Parathyroid adenoma (tissue), 2 donors: ENCODE measurements at regions not wholly inside any gene's neighbourhood (a gene's known extent, or its start where the extent isn't known, plus 50 kb on each side); places are given as distances from the start of the nearest gene placed in this dataset.

Source experiments
- H2AFZ ChIP-seq: fragments of 300-600 bp; sonication (generic); one replicate; pipeline ENCODE4 v1.7.0; 2017; ENCODE audit warnings: antibody characterized with exemption, mild to moderate bottlenecking
- H3K27ac ChIP-seq: fragments of 300-600 bp; sonication (generic); one replicate; pipeline ENCODE4 v1.7.0; 2017
- H3K27me3 ChIP-seq: fragments of 300-600 bp; sonication (generic); one replicate; pipeline ENCODE4 v1.7.0; 2017; ENCODE audit warnings: low read length; ENCODE audit not compliant: control insufficient read depth, insufficient read depth
- H3K36me3 ChIP-seq: fragments of 300-600 bp; sonication (generic); one replicate; pipeline ENCODE4 v1.7.0; 2017; ENCODE audit warnings: low read length; ENCODE audit not compliant: control insufficient read depth, insufficient read depth
- H3K4me1 ChIP-seq: fragments of 300-600 bp; sonication (generic); one replicate; pipeline ENCODE4 v1.7.0; 2017; ENCODE audit warnings: control low read depth
- H3K4me2 ChIP-seq: fragments of 300-600 bp; sonication (generic); one replicate; pipeline ENCODE4 v1.7.0; 2017; ENCODE audit warnings: low read length
- H3K4me3 ChIP-seq: fragments of 300-600 bp; sonication (generic); one replicate; pipeline ENCODE4 v1.7.0; 2017; ENCODE audit warnings: low read depth, low read length
- H3K79me2 ChIP-seq: fragments of 300-600 bp; sonication (generic); one replicate; pipeline ENCODE4 v1.7.0; 2017; ENCODE audit warnings: control low read depth
- H3K9ac ChIP-seq: fragments of 300-600 bp; sonication (generic); one replicate; pipeline ENCODE4 v1.7.0; 2017; ENCODE audit warnings: mild to moderate bottlenecking
- H3K9me3 ChIP-seq: fragments of 300-600 bp; sonication (generic); one replicate; pipeline ENCODE4 v1.7.0; 2017; ENCODE audit warnings: low read length; ENCODE audit not compliant: control insufficient read depth
- CTCF ChIP-seq: fragments of 300-600 bp; sonication (generic); IDR thresholded peaks from one replicate; pipeline ENCODE4 v1.7.0; 2017; ENCODE audit warnings: antibody characterized with exemption, mild to moderate bottlenecking
- donor health status: primary hyperparathyroidism.

GRCh38 chr10:64103750-64104470, 582.7 kb downstream of the REEP3 start:
- Histone ChIP-seq H3K79me2 (no peaks in the 10 kb centered on the region), H3K27ac (no peak overlapping the region), H2AFZ (no peak overlapping the region), H3K9ac (no peak overlapping the region), H3K4me2 (no peak overlapping the region), H3K4me1 (no peaks in the 10 kb centered on the region), H3K9me3 (no peaks in the 10 kb centered on the region), H3K36me3 (no peaks in the 10 kb centered on the region), H3K4me3 (no peak overlapping the region), H3K27me3 (no peaks in the 10 kb centered on the region)
- no peak for TF ChIP-seq CTCF

- no peaks in the 10 kb centered on the region for H3K4me1 ChIP-seq
- H3K27me3 ChIP-seq = no peaks in the 10 kb centered on the region
- H3K36me3 ChIP-seq = no peaks in the 10 kb centered on the region
- no peaks in the 10 kb centered on the region for H3K79me2 ChIP-seq
- H3K4me2 ChIP-seq = no peak overlapping the region
- no peak overlapping the region for H3K27ac ChIP-seq
- no peak overlapping the region for H2AFZ ChIP-seq
- TF ChIP-seq CTCF = no peak
- no peaks in the 10 kb centered on the region for H3K9me3 ChIP-seq
- no peak overlapping the region for H3K4me3 ChIP-seq
- no peak overlapping the region for H3K9ac ChIP-seq
These were observed 588.8 kb downstream of the REEP3 start for GRCh38 chr10:64109926-64110495.

- H3K27ac ChIP-seq = no peak overlapping the region
- H3K79me2 ChIP-seq = no peaks in the 10 kb centered on the region
- no peaks in the 10 kb centered on the region for H3K27me3 ChIP-seq
- TF ChIP-seq CTCF = no peak
- H3K36me3 ChIP-seq = no peaks in the 10 kb centered on the region
- no peaks in the 10 kb centered on the region for H3K4me1 ChIP-seq
- H3K4me2 ChIP-seq = no peak overlapping the region
- H2AFZ ChIP-seq = no peak overlapping the region
- no peak overlapping the region for H3K4me3 ChIP-seq
- no peak overlapping the region for H3K9ac ChIP-seq
- H3K9me3 ChIP-seq = no peaks in the 10 kb centered on the region
These were observed 591.6 kb downstream of the REEP3 start for GRCh38 chr10:64112701-64113355.

GRCh38 chr10:64113375-64113774, 592.2 kb downstream of the REEP3 start:
- Histone ChIP-seq H3K36me3 (no peaks in the 10 kb centered on the region), H2AFZ (no peak overlapping the region), H3K27me3 (no peaks in the 10 kb centered on the region), H3K4me2 (no peak overlapping the region), H3K9ac (no peak overlapping the region), H3K27ac (no peak overlapping the region), H3K79me2 (no peaks in the 10 kb centered on the region), H3K4me3 (no peak overlapping the region), H3K9me3 (no peaks in the 10 kb centered on the region), H3K4me1 (no peaks in the 10 kb centered on the region)
- no peak for TF ChIP-seq CTCF
